Raji (cell line): ENCODE measurements at regions not wholly inside any gene's neighbourhood (a gene's known extent, or its start where the extent isn't known, plus 50 kb on each side); places are given as distances from the start of the nearest gene placed in this dataset.

Source experiments
- POLR2A ChIP-seq: IDR thresholded peaks from 2 replicates; pipeline ENCODE4 v1.6.1; 2011; ENCODE audit warnings: low read depth, low read length, control low read depth; ENCODE audit not compliant: insufficient read depth

GRCh38 chrX:45329217-45329616, 128.5 kb upstream of the DIPK2B start:
- no peak for TF ChIP-seq POLR2A

DNA sequence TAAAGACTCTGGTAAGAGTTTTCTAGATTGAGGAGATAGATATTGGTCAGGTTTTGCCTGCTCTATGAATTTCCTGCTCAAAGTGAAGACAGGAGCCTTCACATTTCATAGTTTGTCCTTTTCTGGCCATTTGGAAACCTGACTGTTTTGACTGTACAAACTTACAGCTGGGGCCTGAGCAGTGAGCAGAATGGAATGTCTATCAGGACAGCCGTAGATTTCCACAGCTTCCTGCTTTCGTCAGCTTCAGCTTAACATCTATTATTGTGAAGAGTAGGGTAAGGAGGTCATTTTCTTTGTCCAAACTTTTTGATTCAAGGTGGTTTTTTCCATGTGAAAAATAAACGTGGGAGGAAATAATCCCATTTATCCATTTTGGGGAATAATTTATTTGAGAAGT, 124.3 kb upstream of the DIPK2B start:
- no peak for TF ChIP-seq POLR2A

DNA sequence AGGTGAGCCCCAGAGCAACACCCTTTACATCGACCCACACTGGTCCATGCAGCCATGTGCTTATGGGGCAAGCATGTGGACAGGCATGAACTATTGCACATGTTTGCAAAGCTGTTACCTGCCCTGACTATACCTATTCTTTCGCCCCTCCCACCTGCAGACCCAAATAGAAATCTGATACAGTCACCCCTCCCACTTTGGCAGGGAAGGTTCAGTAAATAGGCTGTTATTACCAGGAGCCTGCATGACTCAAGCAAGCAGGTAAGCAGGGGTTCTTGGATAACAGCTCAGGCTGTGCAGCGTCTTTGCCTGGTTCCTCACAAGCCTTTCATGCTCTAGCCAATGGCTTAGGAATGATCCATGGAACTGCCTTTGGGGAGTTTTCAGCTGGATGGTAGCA, 122.7 kb upstream of the DIPK2B start:
- TF ChIP-seq POLR2A, result no peak

DNA sequence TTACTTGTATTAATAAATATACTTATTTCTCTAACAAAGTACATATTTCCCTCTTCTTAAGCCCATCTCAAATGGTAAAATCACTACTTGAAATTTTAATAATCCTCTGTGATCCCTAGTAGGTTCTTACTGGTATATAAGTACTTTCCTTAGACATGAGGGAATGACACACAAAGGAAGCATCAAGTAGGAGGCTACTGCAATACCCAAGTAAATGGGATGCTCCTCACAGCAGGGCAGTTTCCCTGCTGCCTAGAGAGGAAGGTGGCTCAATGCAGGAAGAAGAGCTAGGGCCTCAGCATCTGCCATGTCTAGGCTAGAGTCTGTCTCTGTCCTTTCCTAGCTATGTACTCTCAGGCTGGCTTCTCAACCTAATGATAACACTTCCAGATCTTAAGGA, 122.1 kb upstream of the DIPK2B start:
- no peak for TF ChIP-seq POLR2A

- TF ChIP-seq POLR2A, result no peak
Observed at GRCh38 chrX:45322382-45322781, 121.7 kb upstream of the DIPK2B start.

- TF ChIP-seq POLR2A, result no peak
Observed at GRCh38 chrX:45320191-45320590, 119.5 kb upstream of the DIPK2B start.

GRCh38 chrX:45309801-45310200, 109.1 kb upstream of the DIPK2B start:
- TF ChIP-seq POLR2A, result no peak

GRCh38 chrX:45309096-45309495, 108.4 kb upstream of the DIPK2B start:
- TF ChIP-seq POLR2A, result no peak

DNA sequence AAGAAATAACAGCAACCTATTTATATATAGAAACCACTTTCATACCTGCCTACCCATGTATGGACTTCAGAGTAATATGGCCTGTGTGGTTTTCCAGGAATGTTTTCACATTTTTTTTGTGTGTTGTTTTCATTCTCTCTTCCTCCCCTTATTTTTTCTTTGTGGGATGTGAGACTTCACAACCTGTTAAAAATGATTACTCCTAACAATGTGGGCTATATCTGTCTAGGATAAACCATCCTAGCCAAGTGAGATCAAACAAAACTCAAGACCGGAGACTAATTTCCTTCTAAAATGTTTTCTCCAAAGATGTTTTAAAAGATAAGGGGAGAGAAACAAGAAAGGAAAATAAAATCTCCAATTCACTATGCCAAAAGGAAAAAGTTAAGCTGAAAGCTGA, 106.1 kb upstream of the DIPK2B start:
- no peak for TF ChIP-seq POLR2A

DNA sequence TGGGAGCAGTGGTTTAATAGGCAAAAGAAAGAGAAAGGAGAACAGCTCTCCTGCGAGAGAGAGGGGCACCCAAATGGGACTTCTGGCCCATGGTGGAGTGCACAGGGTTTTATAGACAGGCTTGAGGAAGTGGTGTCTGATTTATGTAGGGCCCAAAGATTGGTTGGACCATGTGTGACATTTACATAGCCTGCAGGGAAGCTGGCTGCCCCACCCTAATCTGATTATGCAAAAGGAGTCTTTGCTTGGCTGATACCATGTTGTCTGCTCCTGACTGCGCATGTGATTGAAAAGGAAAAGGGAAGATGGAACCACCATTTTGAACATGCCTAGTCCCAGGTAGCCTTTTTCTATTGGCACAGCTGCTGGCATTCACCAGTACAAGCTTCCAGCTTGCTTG, 100.0 kb upstream of the DIPK2B start:
- TF ChIP-seq POLR2A, result no peak

DNA sequence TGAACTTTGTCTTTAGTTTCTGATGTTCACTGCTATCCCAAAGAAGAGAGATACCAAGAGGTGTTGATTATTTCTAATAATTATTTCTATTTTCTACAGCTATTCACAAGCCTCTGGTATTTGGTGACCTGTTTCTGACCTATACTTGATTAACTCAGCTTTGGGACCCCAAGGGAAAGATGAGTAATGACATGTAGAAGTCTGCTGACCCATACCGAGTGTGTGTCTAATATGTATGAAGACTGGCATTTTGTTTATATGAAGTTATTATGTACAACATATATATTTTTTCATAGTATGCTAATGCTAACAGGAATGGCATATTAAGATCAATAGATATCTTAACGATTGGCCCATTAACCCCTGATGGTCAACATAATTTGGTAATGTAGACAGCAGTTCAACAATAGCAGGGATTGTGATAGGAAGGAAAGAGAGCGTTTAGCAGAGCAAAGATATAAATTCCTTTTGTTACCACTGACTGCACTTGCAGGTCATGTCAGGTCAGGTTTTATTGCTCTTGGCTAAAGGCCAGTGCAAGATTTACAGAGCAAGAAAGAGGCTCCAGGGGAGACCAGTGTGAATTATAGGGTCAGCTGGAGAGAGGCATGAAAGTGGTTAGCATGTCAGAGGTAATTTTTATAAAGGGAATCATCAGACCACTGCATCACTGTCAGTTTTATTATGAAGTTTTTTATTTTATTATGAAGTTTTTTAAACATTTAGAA, 94.7 kb upstream of the DIPK2B start:
- TF ChIP-seq POLR2A, result no peak

- no peak for TF ChIP-seq POLR2A
Observed at GRCh38 chrX:45274576-45274975, 73.9 kb upstream of the DIPK2B start.

DNA sequence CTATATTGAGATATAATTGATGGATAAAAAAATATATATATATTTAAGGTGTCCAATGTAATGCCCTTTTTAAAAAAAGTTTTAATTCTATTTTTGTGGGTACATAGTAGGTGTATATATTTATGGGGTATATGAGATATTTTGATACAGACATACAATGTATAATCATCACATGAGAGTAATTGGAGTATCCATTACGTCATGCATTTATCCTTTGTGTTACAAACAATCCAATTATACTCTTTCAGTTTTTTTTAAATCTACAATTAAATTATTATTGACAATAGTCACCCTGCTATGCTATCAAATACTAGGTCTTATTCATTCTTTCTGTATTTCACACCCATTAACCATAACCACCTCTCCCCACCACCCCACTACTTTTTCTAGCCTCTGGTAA, 66.3 kb upstream of the DIPK2B start:
- TF ChIP-seq POLR2A, result no peak

- TF ChIP-seq POLR2A, result no peak
Observed at GRCh38 chrX:45266456-45266855, 65.8 kb upstream of the DIPK2B start.

GRCh38 chrX:45264865-45265264, 64.2 kb upstream of the DIPK2B start:
- no peak for TF ChIP-seq POLR2A

DNA sequence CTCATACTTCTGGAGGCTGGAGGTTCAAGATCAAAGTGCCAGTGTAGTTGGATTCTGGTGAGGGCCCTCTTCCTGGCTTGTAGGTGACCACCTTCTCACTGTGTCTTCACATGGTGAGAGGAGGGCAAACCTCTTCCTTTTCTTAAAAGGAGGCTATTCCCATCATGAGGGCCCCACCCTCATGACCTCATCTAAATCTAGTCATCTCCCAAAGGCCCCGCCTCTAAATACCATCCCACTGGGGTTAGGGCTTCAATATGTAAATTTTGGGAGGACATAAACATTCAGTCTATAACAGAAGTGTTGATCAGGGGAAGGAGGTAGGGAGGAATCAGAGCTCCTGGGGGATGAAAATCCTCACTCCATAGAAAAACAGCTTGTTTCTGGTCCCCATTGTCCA, 60.8 kb upstream of the DIPK2B start:
- no peak for TF ChIP-seq POLR2A

DNA sequence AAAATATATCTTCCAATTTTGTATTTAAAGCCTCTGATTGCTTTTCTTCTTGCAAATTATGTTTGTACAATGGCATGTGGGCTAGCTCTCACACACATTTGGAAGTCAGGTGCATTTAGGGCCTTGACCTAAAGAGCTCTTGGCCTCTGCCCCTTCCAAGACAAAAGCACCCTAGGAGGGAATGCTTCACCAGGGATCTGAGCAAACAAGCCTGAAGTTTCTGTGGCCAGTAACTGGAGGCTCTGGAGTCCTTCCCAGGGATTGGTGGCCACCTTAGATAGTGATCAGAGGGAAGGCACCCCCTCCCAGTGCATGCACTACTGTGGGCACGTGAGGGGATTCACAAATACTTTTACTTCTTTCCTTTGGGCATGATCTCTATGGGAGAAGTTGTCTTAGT, 60.3 kb upstream of the DIPK2B start:
- no peak for TF ChIP-seq POLR2A
